Bronchial epithelial cell (primary cell): ENCODE measurements at regions not wholly inside any gene's neighbourhood (a gene's known extent, or its start where the extent isn't known, plus 50 kb on each side); places are given as distances from the start of the nearest gene placed in this dataset.
A peak's percentile ranks its signal among the peaks of the same experiment; 100 is the strongest.
"Not testable (repeated sequence)": the region's sequence is repeated elsewhere in the genome, so short reads cannot be mapped to it uniquely, and the experiment has no call there.

ENCODE experiments used
- DNase-seq: peaks from one replicate; pipeline ENCODE4 v3.0.0-alpha.2; 2010; ENCODE audit warnings: low read depth
- FAIRE-seq: peaks from 2 replicates; lab custom pipeline; 2011; peaks lifted over from hg19 to GRCh38; lab: Jason Lieb, UNC
- H3K27me3 ChIP-seq: 2 replicates; pipeline ENCODE4 v1.5.1; 2011; ENCODE audit warnings: low read length; ENCODE audit not compliant: control insufficient read depth, insufficient read depth
- H3K36me3 ChIP-seq: 2 replicates; pipeline ENCODE4 v1.5.1; 2011; ENCODE audit warnings: low read length; ENCODE audit not compliant: control insufficient read depth, insufficient read depth
- H3K4me3 ChIP-seq: 2 replicates; pipeline ENCODE4 v1.5.1; 2011; ENCODE audit warnings: mild to moderate bottlenecking, low read depth, low read length, control low read depth
- CTCF ChIP-seq: IDR thresholded peaks from 2 replicates; pipeline ENCODE4 v1.5.1; 2011; ENCODE audit warnings: mild to moderate bottlenecking, moderate library complexity, low read length, control low read depth, inconsistent platforms; ENCODE audit not compliant: insufficient read depth, severe bottlenecking

GRCh38 chr7:6926193-6927174 lies 100.4 kb upstream of the CCZ1B start:
- H3K27me3 ChIP-seq, FAIRE-seq, H3K4me3 ChIP-seq, DNase-seq, H3K36me3 ChIP-seq: not testable (repeated sequence)

DNA sequence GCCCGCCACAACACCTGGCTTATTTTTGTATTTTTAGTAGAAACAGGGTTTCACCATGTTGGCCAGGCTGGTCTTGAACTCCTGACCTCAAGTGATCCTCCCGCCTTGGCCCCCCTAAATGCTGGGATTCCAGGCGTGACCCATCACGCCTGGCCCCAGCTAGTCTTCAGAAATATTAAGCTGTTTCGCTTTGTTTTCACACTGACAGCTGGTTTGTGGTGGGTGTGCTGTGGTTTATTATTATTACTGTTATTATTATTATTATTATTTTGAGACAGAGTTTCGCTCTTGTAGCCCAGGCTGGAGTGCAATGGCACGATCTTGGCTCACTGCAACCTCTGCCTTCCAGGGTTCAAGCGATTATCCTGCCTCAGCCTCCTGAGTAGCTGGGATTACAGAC lies 101.6 kb upstream of the CCZ1B start:
- H3K4me3 ChIP-seq, H3K27me3 ChIP-seq, DNase-seq, FAIRE-seq, H3K36me3 ChIP-seq: not testable (repeated sequence)

- FAIRE-seq, DNase-seq, H3K36me3 ChIP-seq, H3K4me3 ChIP-seq, H3K27me3 ChIP-seq: not testable (repeated sequence)
Observed at GRCh38 chr7:6929588-6929987, 103.5 kb upstream of the CCZ1B start.

DNA sequence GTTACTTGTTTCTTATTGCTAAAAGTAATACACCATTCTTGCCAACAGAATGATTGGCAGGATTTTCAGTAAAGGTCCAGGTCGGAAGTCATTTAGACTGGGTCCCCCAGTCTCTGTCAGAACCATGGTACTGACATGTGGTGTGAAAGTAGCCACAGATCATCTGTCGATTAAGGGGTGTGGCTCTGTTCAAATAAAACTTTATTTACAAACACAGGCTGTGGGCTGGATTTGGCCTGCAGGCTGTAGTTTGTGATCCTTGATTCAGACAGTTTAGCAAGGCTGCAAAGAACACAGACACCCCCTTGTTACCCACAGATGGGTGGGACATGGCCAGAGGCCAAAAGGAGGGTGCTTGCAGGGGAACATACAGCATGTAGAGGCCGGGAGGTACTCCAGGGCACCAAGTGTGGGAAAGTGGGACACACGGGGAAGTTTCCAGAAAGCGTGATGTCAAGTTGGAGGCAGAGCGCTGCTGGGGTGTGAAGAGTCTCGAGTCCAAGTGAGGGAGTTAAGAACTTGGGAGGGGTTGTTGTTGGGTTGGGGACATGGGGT lies 104.1 kb upstream of the CCZ1B start:
- FAIRE-seq = not testable (repeated sequence)

DNA sequence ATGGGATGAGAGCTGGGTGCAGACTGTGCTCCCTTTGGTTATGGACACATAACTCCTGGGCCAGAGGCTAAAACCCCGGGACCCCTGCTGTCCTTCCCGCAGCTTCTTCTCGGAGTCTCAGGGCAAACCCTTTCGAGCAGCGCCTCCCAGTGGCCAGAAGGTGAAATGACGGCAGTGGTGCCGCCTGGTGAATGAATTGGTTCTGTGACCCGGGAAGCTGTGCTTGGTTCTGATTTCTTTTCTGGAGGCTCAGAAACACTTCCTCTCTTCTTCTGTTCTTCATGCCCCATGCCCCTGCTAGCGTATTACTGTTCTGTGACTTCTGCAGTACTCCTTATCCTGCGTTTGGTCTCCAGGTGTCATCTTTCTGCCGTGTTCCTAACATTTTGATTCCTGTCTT lies 104.7 kb upstream of the CCZ1B start:
- H3K36me3 ChIP-seq, FAIRE-seq, H3K27me3 ChIP-seq, H3K4me3 ChIP-seq, DNase-seq: not testable (repeated sequence)
- peak; percentile 49 for TF ChIP-seq CTCF

More for the DNA sequence above, 104.1 kb upstream of the CCZ1B start:
- not testable (repeated sequence) for H3K4me3 ChIP-seq, H3K27me3 ChIP-seq, H3K36me3 ChIP-seq, DNase-seq

GRCh38 chr7:6931456-6931855 lies 105.4 kb upstream of the CCZ1B start:
- not testable (repeated sequence) for H3K36me3 ChIP-seq, DNase-seq, H3K27me3 ChIP-seq, FAIRE-seq, H3K4me3 ChIP-seq

GRCh38 chr7:6933954-6934632 lies 108.0 kb upstream of the CCZ1B start:
- H3K4me3 ChIP-seq, FAIRE-seq, H3K27me3 ChIP-seq, H3K36me3 ChIP-seq, DNase-seq: not testable (repeated sequence)

- TF ChIP-seq CTCF = no peak
- DNase-seq = no peak
- FAIRE-seq = no peak
- Histone ChIP-seq H3K4me3 (no peak overlapping the region), H3K27me3 (no peaks in the 10 kb centered on the region), H3K36me3 (no peaks in the 10 kb centered on the region)
Observed at GRCh38 chr7:6934981-6935380, 108.9 kb upstream of the CCZ1B start.

DNA sequence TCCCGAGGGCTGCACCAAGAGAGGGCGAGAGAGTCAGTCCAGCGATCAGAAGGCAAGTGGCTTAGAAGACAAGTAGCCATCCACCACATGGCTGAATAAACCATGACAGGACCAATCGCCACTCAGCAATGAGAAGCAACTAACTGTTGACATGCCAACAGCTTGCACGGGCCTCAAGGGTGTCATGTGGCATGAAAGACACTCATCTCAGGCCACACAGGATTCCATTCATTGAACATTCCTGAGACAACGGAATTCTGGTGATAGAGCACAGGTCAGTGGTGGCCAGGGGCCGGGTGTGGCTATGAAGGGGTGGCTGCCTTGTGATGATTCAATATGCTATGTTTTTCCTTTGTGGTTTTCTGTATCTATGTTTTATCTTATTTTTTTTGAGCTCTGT lies 110.6 kb upstream of the CCZ1B start:
- not testable (repeated sequence) for H3K4me3 ChIP-seq, FAIRE-seq, H3K36me3 ChIP-seq, DNase-seq, H3K27me3 ChIP-seq

DNA sequence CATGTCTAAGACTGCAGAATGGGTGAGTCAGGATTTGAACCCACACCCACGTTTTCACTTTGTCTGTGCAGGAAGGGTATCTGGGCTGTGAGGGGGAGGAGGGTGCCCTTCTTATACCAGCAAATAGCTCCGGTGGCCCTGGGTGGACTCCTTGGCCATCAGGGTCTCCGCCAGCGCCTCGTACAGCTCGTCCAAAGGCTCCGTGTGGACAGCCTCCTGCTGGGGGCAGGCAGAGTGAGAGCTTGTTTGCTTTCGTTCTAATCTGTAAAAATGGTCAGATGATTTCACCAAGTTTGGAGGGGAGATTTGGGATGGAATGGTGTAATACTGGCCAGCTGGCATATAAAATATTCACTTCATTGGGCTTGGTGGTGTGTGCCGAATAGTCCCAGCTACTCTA lies 111.7 kb upstream of the CCZ1B start:
- H3K4me3 ChIP-seq, DNase-seq, H3K27me3 ChIP-seq, FAIRE-seq, H3K36me3 ChIP-seq: not testable (repeated sequence)
